Left cardiac atrium (tissue), 4 donors: ENCODE measurements at regions not wholly inside any gene's neighbourhood (a gene's known extent, or its start where the extent isn't known, plus 50 kb on each side); places are given as distances from the start of the nearest gene placed in this dataset.

Source experiments
- ATAC-seq, 2 donors: fragments of 200-7000 bp; cut with Tn5 transposase; one replicate each; pipeline ENCODE4 v1.9.1; 2020; ENCODE audit warnings: mild to moderate bottlenecking in 2 of 2, moderate library complexity in 2 of 2
- DNase-seq: peaks from one replicate; pipeline ENCODE4 v3.0.0-alpha.2; 2020
- intact Hi-C, 2 donors: fragments of 100-400 bp; cut with DNase I; formaldehyde crosslinking; loops; one replicate each; pipeline versions ENCODE4 v1.14.1 to v1.15.1; 2022 to 2023
- donor health status: DM: no; HTN: yes; CAD: no.
- donor health status: DM: no; HTN: yes; CAD: no; lungs with severe emphysema.
- donor health status: DM: yes; HTN: yes; CAD: no.
- donor health status: Dilated cardiomyopathy.

- intact Hi-C loops: no loop called here
- no peak for DNase-seq
- no peak for ATAC-seq
Observed at GRCh38 chr9:86893811-86894490, 53.4 kb downstream of the GAS1 start.

GRCh38 chr9:86892576-86892975 is 54.7 kb downstream of the GAS1 start:
- DNase-seq (no peak), ATAC-seq (no peak)
- intact Hi-C loops: no loop called here

GRCh38 chr9:86891886-86892437 is 55.3 kb downstream of the GAS1 start:
- intact Hi-C loops: no loop called here
- no peak for ATAC-seq
- DNase-seq: no peak

- intact Hi-C loops: no loop called here
- DNase-seq: no peak
- ATAC-seq: no peak
Observed at GRCh38 chr9:86891091-86891490, 56.2 kb downstream of the GAS1 start.

- DNase-seq: no peak
- intact Hi-C loops: no loop called here
- no peak for ATAC-seq
Observed at GRCh38 chr9:86885232-86885631, 62.1 kb downstream of the GAS1 start.

GRCh38 chr9:86876621-86877196 is 70.6 kb downstream of the GAS1 start:
- no peak for ATAC-seq
- intact Hi-C loops: no loop called here
- DNase-seq: no peak

- no peak for ATAC-seq
- intact Hi-C loops: no loop called here
Observed at GRCh38 chr9:86868616-86869015, 78.7 kb downstream of the GAS1 start.

GRCh38 chr9:86867804-86868313 is 79.4 kb downstream of the GAS1 start:
- ATAC-seq: no peak
- intact Hi-C loops: no loop called here
- peak; percentile 20 for DNase-seq

More at GRCh38 chr9:86868616-86869015, 78.7 kb downstream of the GAS1 start:
- DNase-seq: no peak

GRCh38 chr9:86865952-86866351 is 81.4 kb downstream of the GAS1 start:
- intact Hi-C loops: no loop called here
- ATAC-seq (no peak), DNase-seq (no peak)

- ATAC-seq (no peak), DNase-seq (no peak)
- intact Hi-C loops: no loop called here
Observed at GRCh38 chr9:86860006-86860405, 87.3 kb downstream of the GAS1 start.

GRCh38 chr9:86859056-86859455 is 88.2 kb downstream of the GAS1 start:
- no peak for ATAC-seq
- intact Hi-C loops: no loop called here
- DNase-seq: no peak

- DNase-seq (no peak), ATAC-seq (no peak)
- intact Hi-C loops: no loop called here
Observed at GRCh38 chr9:86858009-86858408, 89.3 kb downstream of the GAS1 start.

GRCh38 chr9:86856259-86856658 is 91.0 kb downstream of the GAS1 start:
- no peak for ATAC-seq
- intact Hi-C loops: no loop called here
- no peak for DNase-seq

- DNase-seq (no peak), ATAC-seq (peak in 1 of 2 donors; percentile 37)
- intact Hi-C loops: no loop called here
Observed at GRCh38 chr9:86854898-86855523, 92.3 kb downstream of the GAS1 start.

GRCh38 chr9:86846656-86847055 is 100.7 kb downstream of the GAS1 start:
- ATAC-seq: no peak
- DNase-seq: no peak
- intact Hi-C loops: no loop called here

- intact Hi-C loops: no loop called here
- ATAC-seq (peak; percentile 32 to 43), DNase-seq (no peak)
Observed at GRCh38 chr9:86843206-86843605, 104.1 kb downstream of the GAS1 start.

GRCh38 chr9:86842573-86842972 is 104.7 kb downstream of the GAS1 start:
- intact Hi-C loops: no loop called here
- ATAC-seq: no peak
- DNase-seq: no peak

- ATAC-seq (no peak), DNase-seq (no peak)
- intact Hi-C loops: no loop called here
Observed at GRCh38 chr9:86839522-86839921, 107.8 kb downstream of the GAS1 start.

- DNase-seq (peak; percentile 24), ATAC-seq (peak; percentile 67 to 87)
- intact Hi-C loops: no loop called here
Observed at GRCh38 chr9:86838519-86839497, 108.5 kb downstream of the GAS1 start.
